ENCODE measurements at regions not wholly inside any gene's neighbourhood (a gene's known extent, or its start where the extent isn't known, plus 50 kb on each side); places are given as distances from the start of the nearest gene placed in this dataset.

- ChIA-PET CTCF (no interaction called here), POLR2A (ENCODE audit: low non-redundant PET) (no interaction called here)
- TF ChIP-seq CTCF (conservative IDR thresholded peaks at IDR 0.05; ENCODE audit: low read depth), result no peak
- no peak for DNase-seq (ENCODE audit: low spot score)
- no peak overlapping the region for H3K27ac ChIP-seq
Measured at GRCh38 chr22:27206374-27207133, 549.2 kb downstream of the MIAT start.

- ChIA-PET CTCF (no interaction called here), POLR2A (ENCODE audit: low non-redundant PET) (no interaction called here)
- no peak for TF ChIP-seq CTCF (conservative IDR thresholded peaks at IDR 0.05; ENCODE audit: low read depth)
- H3K27ac ChIP-seq, result no peak overlapping the region
- DNase-seq (ENCODE audit: low spot score), result no peak
Measured at GRCh38 chr22:27207266-27207665, 549.9 kb downstream of the MIAT start.

- POLR2A ChIA-PET (ENCODE audit: low non-redundant PET), result no interaction called here
- no peak for TF ChIP-seq CTCF (conservative IDR thresholded peaks at IDR 0.05; ENCODE audit: low read depth)
- DNase-seq (ENCODE audit: low spot score), result no peak
- peak overlapping the region; percentile 40; the same call in 1 of the 2 replicates for H3K27ac ChIP-seq
- CTCF ChIA-PET, result no interaction called here
Measured at GRCh38 chr22:27207907-27208306, 550.5 kb downstream of the MIAT start.

DNA sequence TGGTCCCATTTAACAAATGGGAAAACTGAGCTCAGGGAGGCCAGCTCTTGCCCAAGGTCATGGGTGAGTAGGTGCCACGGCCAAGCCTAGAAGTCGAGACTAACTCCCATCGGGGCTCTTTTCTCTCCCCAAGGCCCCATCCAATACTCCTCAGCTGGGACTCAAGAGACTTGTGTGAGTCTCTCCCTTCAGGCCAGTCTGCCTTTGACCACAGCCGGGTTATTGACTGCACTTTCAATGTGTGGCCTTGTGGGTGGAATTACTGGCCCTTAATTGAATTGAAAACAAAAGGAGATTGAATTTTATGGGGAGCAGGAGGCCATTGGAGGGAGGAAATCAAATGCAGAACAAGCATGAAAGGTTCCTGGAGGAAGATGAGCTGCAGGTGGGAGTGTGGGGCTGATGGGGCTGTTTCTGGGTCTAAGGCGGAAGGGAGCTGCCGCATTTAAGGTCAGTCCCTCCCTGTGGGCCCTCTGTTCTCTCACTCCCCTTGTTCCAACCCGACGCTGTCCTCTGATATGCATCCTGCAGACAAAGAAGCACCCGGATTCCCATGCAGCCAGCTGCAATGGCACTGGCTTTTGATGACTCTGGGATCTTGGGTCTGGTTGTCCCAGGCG is 552.8 kb downstream of the MIAT start:
- TF ChIP-seq CTCF (conservative IDR thresholded peaks at IDR 0.05; ENCODE audit: low read depth), result no peak
- DNase-seq (ENCODE audit: low spot score), result no peak
- CTCF ChIA-PET, result no interaction called here
- POLR2A ChIA-PET (ENCODE audit: low non-redundant PET), result no interaction called here
- peak overlapping the region; percentile 2; the same call in 1 of the 2 replicates for H3K27ac ChIP-seq

GRCh38 chr22:27212102-27212501 is 554.7 kb downstream of the MIAT start:
- CTCF ChIA-PET, result no interaction called here
- H3K27ac ChIP-seq, result no peak overlapping the region
- POLR2A ChIA-PET (ENCODE audit: low non-redundant PET), result no interaction called here
- TF ChIP-seq CTCF (conservative IDR thresholded peaks at IDR 0.05; ENCODE audit: low read depth), result no peak
- DNase-seq (ENCODE audit: low spot score), result no peak

DNA sequence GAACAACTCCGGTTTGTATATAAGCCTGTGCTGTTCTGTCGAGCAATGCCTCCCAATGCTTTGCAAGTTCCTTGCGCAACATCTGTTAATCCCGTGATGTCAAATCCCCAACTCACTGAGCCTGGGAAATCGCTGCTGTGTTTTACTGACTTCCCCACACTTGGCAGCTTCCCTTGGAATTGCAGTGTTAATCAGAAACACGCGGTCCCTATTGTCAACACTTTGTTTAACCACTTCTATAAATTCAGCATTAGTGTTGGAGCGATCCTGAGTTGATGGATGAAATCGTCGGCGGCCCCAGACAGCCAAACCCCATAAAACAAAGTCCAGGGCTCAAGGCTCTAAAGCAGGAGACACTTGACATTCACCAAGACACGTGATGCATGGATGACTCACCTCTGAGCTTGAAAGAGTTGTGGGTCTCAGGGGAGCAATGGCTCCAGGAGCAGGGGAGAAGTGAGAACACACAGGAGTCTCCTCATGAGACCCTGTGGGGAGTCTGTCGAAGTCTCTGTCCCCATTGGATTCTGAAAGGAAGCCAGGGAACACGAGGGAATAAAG is 555.3 kb downstream of the MIAT start:
- DNase-seq (ENCODE audit: low spot score), result no peak
- CTCF ChIA-PET, result no interaction called here
- TF ChIP-seq CTCF (conservative IDR thresholded peaks at IDR 0.05; ENCODE audit: low read depth), result no peak
- peak overlapping the region; percentile 81 for H3K27ac ChIP-seq
- POLR2A ChIA-PET (ENCODE audit: low non-redundant PET), result no interaction called here
